Endothelial cell (in vitro differentiated cells): ENCODE measurements at regions not wholly inside any gene's neighbourhood (a gene's known extent, or its start where the extent isn't known, plus 50 kb on each side); places are given as distances from the start of the nearest gene placed in this dataset.

Experiments
- DNase-seq: peaks from one replicate; pipeline ENCODE4 v3.0.0; 2021; ENCODE audit warnings: low spot score
- H3K27ac Mint-ChIP-seq: one replicate; pipeline ENCODE4 v1.8.0; 2021; ENCODE audit warnings: mixed read lengths, inconsistent platforms; ENCODE audit not compliant: unreplicated experiment
- H3K27me3 Mint-ChIP-seq: one replicate; pipeline ENCODE4 v1.8.0; 2021; ENCODE audit warnings: mild to moderate bottlenecking, moderate library complexity, mixed read lengths, inconsistent platforms; ENCODE audit not compliant: unreplicated experiment
- H3K36me3 Mint-ChIP-seq: one replicate; pipeline ENCODE4 v1.8.0; 2021; ENCODE audit warnings: mild to moderate bottlenecking, low read depth, mixed read lengths, inconsistent platforms; ENCODE audit not compliant: unreplicated experiment
- H3K4me1 Mint-ChIP-seq: one replicate; pipeline ENCODE4 v1.8.0; 2021; ENCODE audit warnings: mild to moderate bottlenecking, mixed read lengths, inconsistent platforms; ENCODE audit not compliant: unreplicated experiment
- H3K4me3 Mint-ChIP-seq: one replicate; pipeline ENCODE4 v1.8.0; 2021; ENCODE audit warnings: mild to moderate bottlenecking, mixed read lengths, inconsistent platforms; ENCODE audit not compliant: unreplicated experiment
- H3K9me3 Mint-ChIP-seq: one replicate; pipeline ENCODE4 v1.8.0; 2021; ENCODE audit warnings: mixed read lengths, inconsistent platforms; ENCODE audit not compliant: unreplicated experiment
- TF ChIP-seq, protein P1 (sequence below): fragments of 200-600 bp; sonication (generic); IDR thresholded peaks from one replicate; pipeline ENCODE4 v1.5.0; 2021; ENCODE audit warnings: antibody characterized with exemption; ENCODE audit not compliant: unreplicated experiment

DNA sequence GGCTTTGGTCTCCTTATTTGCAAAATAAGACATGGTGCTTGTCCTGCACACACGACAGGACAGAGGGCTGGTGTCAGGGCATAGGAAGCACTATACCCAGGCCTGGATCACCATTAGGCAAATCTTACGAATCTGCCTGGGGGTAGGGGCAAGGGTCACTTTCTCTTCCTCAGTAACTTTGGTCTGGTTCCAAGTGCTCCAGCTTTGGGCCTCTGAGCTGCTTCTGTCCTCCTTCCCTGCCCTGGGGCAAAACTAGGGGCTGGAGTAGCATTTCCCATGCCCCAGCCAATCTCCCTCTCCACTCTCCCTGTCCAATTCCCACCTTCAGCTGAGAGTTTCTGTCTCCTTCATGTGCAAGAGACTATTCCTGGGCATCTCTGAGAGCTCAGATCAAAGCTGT, 123.7 kb upstream of the NECTIN1 start:
- Mint-ChIP-seq H3K9me3 (no peaks in the 10 kb centered on the region), H3K36me3 (no peaks in the 10 kb centered on the region), H3K27ac (no peak overlapping the region), H3K4me1 (no peaks in the 10 kb centered on the region), H3K4me3 (no peak overlapping the region), H3K27me3 (peaks cover 9% of the 10 kb centered on the region)
- TF ChIP-seq, protein P1, sequence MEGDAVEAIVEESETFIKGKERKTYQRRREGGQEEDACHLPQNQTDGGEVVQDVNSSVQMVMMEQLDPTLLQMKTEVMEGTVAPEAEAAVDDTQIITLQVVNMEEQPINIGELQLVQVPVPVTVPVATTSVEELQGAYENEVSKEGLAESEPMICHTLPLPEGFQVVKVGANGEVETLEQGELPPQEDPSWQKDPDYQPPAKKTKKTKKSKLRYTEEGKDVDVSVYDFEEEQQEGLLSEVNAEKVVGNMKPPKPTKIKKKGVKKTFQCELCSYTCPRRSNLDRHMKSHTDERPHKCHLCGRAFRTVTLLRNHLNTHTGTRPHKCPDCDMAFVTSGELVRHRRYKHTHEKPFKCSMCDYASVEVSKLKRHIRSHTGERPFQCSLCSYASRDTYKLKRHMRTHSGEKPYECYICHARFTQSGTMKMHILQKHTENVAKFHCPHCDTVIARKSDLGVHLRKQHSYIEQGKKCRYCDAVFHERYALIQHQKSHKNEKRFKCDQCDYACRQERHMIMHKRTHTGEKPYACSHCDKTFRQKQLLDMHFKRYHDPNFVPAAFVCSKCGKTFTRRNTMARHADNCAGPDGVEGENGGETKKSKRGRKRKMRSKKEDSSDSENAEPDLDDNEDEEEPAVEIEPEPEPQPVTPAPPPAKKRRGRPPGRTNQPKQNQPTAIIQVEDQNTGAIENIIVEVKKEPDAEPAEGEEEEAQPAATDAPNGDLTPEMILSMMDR: no peak
- no peak for DNase-seq

DNA sequence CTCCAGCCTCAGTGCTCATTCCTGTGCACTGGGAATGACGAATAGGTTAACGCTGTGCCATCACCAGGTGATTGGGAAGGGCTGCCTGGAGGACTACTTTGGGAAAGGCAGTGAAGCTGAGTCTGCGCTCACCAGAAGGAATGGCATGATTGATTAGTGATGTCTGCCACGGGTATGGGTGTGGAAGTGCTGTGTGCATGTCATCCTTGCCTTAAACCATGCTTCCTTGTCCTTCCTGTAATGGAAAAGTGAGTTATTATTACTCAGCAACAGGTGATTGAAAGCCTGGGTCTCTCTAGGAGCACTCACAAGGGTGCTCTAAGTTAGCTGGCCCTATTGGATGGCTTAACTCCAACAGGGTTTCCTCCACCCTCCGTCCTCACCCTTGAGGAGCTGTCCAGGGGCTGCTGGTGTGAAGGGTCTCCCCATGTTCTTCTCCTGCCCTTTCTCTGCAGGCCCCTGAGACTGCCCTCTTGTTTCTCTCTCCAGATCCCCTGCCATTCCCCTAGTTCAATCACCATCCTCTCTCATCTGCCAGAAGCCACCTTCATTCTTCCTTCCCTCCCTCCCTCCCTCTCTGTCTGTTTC, 121.9 kb upstream of the NECTIN1 start:
- Mint-ChIP-seq H3K4me3 (no peak overlapping the region), H3K27ac (no peak overlapping the region), H3K4me1 (no peaks in the 10 kb centered on the region), H3K27me3 (peaks cover 9% of the 10 kb centered on the region), H3K9me3 (no peaks in the 10 kb centered on the region), H3K36me3 (no peaks in the 10 kb centered on the region)
- DNase-seq: no peak
- TF ChIP-seq, protein P1: no peak

DNA sequence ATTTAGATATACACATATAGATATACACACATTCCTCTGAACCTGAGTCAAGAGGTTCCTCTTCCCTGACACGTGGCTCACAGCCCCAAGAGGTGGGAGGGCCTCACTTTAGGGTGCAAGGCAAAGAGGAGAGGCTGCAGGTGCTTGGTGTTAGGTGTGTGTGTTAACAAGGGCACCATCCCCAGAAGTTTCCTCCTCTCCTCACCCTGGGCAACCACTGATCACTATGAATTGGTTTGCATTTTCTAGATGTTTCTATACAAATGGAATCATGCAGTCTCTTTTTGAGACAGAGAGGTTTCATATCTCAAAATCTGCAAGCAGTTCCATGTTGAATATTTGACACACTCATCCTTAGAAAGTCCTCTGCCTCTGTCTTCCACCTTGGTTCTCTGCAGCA, 120.9 kb upstream of the NECTIN1 start:
- no peak for DNase-seq
- Mint-ChIP-seq H3K27me3 (peaks cover 4% of the 10 kb centered on the region), H3K9me3 (no peaks in the 10 kb centered on the region), H3K27ac (no peak overlapping the region), H3K36me3 (no peaks in the 10 kb centered on the region), H3K4me3 (no peak overlapping the region), H3K4me1 (no peaks in the 10 kb centered on the region)
- TF ChIP-seq, protein P1: no peak

DNA sequence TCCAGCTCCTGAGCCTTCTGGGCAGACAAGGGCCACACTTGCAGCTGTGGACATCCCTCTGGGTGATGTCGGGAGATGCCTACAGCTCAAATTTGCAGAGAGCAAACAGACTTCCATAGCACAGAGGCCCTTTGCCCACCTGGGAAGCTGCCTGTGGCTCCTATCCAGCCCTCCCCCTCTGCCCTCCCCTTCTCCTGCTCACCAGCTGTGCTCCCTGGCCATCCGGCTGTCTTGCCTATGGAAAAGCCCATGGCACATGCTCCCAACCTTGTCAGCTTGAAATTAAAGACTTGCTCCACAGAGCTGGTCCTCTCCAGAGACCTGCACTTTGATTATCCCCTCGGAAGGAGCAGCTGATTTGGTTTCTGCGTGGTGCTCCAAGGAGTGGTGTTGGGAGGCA, 118.9 kb upstream of the NECTIN1 start:
- H3K36me3 Mint-ChIP-seq: no peaks in the 10 kb centered on the region
- H3K27ac Mint-ChIP-seq: no peak overlapping the region
- H3K4me1 Mint-ChIP-seq: no peaks in the 10 kb centered on the region
- DNase-seq: no peak
- TF ChIP-seq, protein P1: no peak
- no peaks in the 10 kb centered on the region for H3K9me3 Mint-ChIP-seq
- no peak overlapping the region for H3K4me3 Mint-ChIP-seq
- peaks cover 1% of the 10 kb centered on the region for H3K27me3 Mint-ChIP-seq

DNA sequence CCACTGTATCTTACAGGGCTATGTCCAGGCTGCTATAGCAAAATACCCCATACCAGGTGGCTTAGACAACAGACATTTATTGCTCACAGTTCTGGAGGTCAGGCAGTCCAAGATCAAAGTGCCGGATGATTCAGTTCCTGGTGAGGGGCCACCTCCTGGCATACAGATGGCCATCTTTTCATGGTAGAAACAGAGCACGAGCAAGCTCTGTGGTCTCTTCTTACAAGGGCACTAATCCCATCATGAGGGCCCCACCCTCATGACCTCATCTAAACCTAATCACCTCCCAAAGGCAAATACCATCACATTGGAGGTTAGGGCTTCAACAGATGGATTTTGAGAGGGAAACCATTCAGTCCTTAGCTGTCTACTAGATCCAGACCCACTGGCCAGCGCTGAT, 117.4 kb upstream of the NECTIN1 start:
- Mint-ChIP-seq H3K4me1 (no peaks in the 10 kb centered on the region), H3K36me3 (no peaks in the 10 kb centered on the region), H3K27me3 (peaks cover 1% of the 10 kb centered on the region), H3K9me3 (no peaks in the 10 kb centered on the region), H3K4me3 (no peak overlapping the region), H3K27ac (no peak overlapping the region)
- no peak for DNase-seq
- TF ChIP-seq, protein P1: no peak
